ENCODE measurements at regions not wholly inside any gene's neighbourhood (a gene's known extent, or its start where the extent isn't known, plus 50 kb on each side); places are given as distances from the start of the nearest gene placed in this dataset.

- TF ChIP-seq CTCF (IDR thresholded peaks at IDR 0.05; ENCODE audit: low read depth, low read length, missing input control) (no peak), ZBTB33 (IDR thresholded peaks at IDR 0.05) (no peak), NR2F2 (IDR thresholded peaks at IDR 0.05) (no peak)
Measured at GRCh38 chr7:155202106-155202871, 95.4 kb upstream of the INSIG1 start (continued).

DNA sequence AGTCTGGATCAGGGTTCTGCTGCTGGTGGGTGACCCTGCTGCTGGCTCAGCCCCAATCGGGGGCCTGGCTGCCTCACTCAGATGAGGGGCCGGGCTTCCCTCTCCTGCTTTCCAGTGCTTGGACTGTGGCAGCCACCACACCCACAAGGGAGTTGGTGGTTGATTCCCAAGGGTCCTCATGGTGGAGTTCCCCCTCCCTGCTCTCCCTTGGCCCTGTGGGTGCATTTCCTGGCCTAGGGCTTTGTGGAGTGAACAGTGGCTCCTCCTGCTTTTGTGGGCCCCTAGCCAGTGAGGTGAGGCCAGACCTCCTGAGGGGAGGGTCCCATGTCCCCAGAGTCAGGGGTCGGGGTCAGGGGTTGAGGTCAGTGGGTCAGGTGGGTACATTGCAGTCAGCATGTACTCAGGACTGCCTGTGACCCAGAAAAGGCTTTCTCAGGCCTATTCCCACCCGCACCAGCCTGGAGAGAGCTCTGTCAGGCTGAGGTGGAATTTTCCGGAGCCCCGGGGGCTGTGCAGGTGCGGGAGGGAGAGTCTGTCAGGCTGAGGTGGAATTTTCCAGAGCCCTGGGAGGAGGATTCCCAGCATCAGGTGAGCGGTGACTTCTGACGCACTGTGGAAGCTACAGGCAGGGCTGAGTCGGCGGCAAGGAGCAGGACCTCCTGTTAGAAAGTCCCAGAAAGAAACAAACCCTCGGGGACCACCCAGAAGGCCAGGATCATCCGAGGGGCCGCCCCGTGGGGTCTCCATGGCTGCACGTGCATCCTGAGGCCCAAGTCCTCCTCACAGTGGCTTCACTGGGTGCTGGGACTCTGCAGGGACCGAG, 94.4 kb upstream of the INSIG1 start:
- H3K4me3 ChIP-seq (ENCODE audit: low read depth in 1 of 3, low read length in 3 of 3), result no peak overlapping the region
- H3K9me3 ChIP-seq (ENCODE audit: control insufficient read depth in 4 of 4, low read length in 3 of 4), result no peaks in the 10 kb centered on the region
- no peaks in the 10 kb centered on the region for H3K4me1 ChIP-seq (ENCODE audit: control insufficient read depth in 4 of 4, insufficient read depth in 4 of 4, low read length in 3 of 4)
- TF ChIP-seq YY1 (IDR thresholded peaks at IDR 0.05) (no peak), JUND (IDR thresholded peaks at IDR 0.05) (no peak), HNF4A (conservative IDR thresholded peaks at IDR 0.05) (no peak), TAF1 (conservative IDR thresholded peaks at IDR 0.05) (no peak), FOXA2 (IDR thresholded peaks at IDR 0.05) (no peak), RAD21 (IDR thresholded peaks at IDR 0.05) (no peak), FOXA1 (IDR thresholded peaks at IDR 0.05) (no peak)
- H3K9ac ChIP-seq (ENCODE audit: low read depth in 1 of 2, low read length in 2 of 2), result no peak overlapping the region
- DNase-seq (ENCODE audit: low spot score), result no peak
- 78% methylated on average over 17 of the region's 17 CpGs for WGBS
- H3K27me3 ChIP-seq (ENCODE audit: control insufficient read depth in 4 of 4, insufficient read depth in 4 of 4, low read length in 3 of 4), result no peaks in the 10 kb centered on the region
- H3K27ac ChIP-seq (ENCODE audit: low read depth in 1 of 2, low read length in 2 of 2), result no peak overlapping the region
- H3K36me3 ChIP-seq (ENCODE audit: control insufficient read depth in 4 of 4, insufficient read depth in 3 of 4, low read depth in 1 of 4, low read length in 3 of 4), result no peaks in the 10 kb centered on the region

DNA sequence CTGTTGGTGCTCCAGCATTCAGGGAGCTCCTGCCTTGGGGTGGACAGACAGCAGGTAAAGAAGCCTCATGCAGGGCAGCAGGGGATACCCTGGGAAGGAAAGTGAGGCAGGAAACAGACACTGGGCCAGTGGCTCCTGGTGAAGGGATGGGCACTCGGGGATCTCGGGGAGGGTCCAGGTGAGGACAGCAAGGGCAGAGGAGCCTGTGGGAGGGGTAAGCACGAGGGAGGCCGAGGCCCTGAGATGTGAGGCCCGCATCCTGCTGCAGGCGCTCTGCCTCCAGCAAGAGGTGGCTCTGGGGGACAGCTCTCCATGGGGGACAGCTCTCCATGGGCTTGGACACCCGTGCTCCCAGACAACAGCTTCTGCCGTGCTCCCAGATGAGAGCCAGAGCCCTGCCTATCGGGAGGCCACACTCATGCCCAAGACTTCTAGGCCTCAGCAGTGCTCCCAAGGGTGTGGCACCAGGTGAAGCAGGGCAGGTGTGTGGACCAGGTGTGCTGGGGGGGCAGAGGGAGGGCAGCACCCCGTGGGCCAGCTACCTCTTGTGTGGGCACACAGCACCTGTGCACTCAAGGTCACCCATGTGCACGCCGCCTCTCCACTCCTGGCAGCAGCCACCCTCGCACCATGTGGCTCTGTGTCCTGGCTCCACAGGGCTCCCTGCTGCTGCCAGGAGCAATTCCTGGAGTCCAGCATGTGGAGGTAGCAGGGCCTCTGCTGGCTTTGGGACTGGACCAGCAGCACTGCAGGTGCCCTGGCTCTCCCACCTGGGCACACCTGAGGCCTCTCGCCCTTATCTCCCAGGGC, 93.6 kb upstream of the INSIG1 start:
- Histone ChIP-seq H3K27ac (ENCODE audit: low read depth in 1 of 2, low read length in 2 of 2) (no peak overlapping the region), H3K9ac (ENCODE audit: low read depth in 1 of 2, low read length in 2 of 2) (no peak overlapping the region), H3K4me3 (ENCODE audit: low read depth in 1 of 3, low read length in 3 of 3) (no peak overlapping the region), H3K36me3 (ENCODE audit: control insufficient read depth in 4 of 4, insufficient read depth in 3 of 4, low read depth in 1 of 4, low read length in 3 of 4) (no peaks in the 10 kb centered on the region), H3K9me3 (ENCODE audit: control insufficient read depth in 4 of 4, low read length in 3 of 4) (no peaks in the 10 kb centered on the region), H3K27me3 (ENCODE audit: control insufficient read depth in 4 of 4, insufficient read depth in 4 of 4, low read length in 3 of 4) (no peaks in the 10 kb centered on the region), H3K4me1 (ENCODE audit: control insufficient read depth in 4 of 4, insufficient read depth in 4 of 4, low read length in 3 of 4) (no peaks in the 10 kb centered on the region)
- no peak for DNase-seq (ENCODE audit: low spot score)
- 88% methylated on average over 14 of the region's 14 CpGs for WGBS
- no peak for TF ChIP-seq FOXA2 (IDR thresholded peaks at IDR 0.05)
- no peak for TF ChIP-seq GABPA (IDR thresholded peaks at IDR 0.05 in 1 of 2, conservative IDR thresholded peaks at IDR 0.05 in 1 of 2)
- no peak for TF ChIP-seq HNF4G (IDR thresholded peaks at IDR 0.05)
- no peak for TF ChIP-seq JUND (IDR thresholded peaks at IDR 0.05)
- no peak for TF ChIP-seq TAF1 (conservative IDR thresholded peaks at IDR 0.05)
- no peak for TF ChIP-seq FOXA1 (IDR thresholded peaks at IDR 0.05)
- no peak for TF ChIP-seq EGR1 (IDR thresholded peaks at IDR 0.05; ENCODE audit: low read depth in 2 of 2)
- TF ChIP-seq RXRA (IDR thresholded peaks at IDR 0.05), result no peak
- TF ChIP-seq HNF4A (conservative IDR thresholded peaks at IDR 0.05), result no peak
- TF ChIP-seq YY1 (IDR thresholded peaks at IDR 0.05), result no peak
- no peak for TF ChIP-seq MAX (IDR thresholded peaks at IDR 0.05)
- no peak for TF ChIP-seq ZBTB33 (IDR thresholded peaks at IDR 0.05)
- TF ChIP-seq, protein P1, sequence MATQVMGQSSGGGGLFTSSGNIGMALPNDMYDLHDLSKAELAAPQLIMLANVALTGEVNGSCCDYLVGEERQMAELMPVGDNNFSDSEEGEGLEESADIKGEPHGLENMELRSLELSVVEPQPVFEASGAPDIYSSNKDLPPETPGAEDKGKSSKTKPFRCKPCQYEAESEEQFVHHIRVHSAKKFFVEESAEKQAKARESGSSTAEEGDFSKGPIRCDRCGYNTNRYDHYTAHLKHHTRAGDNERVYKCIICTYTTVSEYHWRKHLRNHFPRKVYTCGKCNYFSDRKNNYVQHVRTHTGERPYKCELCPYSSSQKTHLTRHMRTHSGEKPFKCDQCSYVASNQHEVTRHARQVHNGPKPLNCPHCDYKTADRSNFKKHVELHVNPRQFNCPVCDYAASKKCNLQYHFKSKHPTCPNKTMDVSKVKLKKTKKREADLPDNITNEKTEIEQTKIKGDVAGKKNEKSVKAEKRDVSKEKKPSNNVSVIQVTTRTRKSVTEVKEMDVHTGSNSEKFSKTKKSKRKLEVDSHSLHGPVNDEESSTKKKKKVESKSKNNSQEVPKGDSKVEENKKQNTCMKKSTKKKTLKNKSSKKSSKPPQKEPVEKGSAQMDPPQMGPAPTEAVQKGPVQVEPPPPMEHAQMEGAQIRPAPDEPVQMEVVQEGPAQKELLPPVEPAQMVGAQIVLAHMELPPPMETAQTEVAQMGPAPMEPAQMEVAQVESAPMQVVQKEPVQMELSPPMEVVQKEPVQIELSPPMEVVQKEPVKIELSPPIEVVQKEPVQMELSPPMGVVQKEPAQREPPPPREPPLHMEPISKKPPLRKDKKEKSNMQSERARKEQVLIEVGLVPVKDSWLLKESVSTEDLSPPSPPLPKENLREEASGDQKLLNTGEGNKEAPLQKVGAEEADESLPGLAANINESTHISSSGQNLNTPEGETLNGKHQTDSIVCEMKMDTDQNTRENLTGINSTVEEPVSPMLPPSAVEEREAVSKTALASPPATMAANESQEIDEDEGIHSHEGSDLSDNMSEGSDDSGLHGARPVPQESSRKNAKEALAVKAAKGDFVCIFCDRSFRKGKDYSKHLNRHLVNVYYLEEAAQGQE (IDR thresholded peaks at IDR 0.05), result no peak
- TF ChIP-seq SP1 (IDR thresholded peaks at IDR 0.05), result no peak
